ENCODE measurements at regions not wholly inside any gene's neighbourhood (a gene's known extent, or its start where the extent isn't known, plus 50 kb on each side); places are given as distances from the start of the nearest gene placed in this dataset.

- no peak for TF ChIP-seq CTCF (IDR thresholded peaks at IDR 0.05)
- no peak for TF ChIP-seq EZH2 (IDR thresholded peaks at IDR 0.05; ENCODE audit: borderline replicate concordance, insufficient read depth, low read depth, low read length, poor library complexity, severe bottlenecking)
Measured at GRCh38 chr16:10282367-10282766, 100.1 kb upstream of the GRIN2A start.

All from B cell (primary cell).